HG03575 (cell line): ENCODE measurements at regions not wholly inside any gene's neighbourhood (a gene's known extent, or its start where the extent isn't known, plus 50 kb on each side); places are given as distances from the start of the nearest gene placed in this dataset.
"Not testable (repeated sequence)": the region's sequence is repeated elsewhere in the genome, so short reads cannot be mapped to it uniquely, and the experiment has no call there.

ENCODE experiments used
- ATAC-seq: cut with Tn5 transposase; IDR thresholded peaks from one replicate; pipeline ENCODE4 v1.9.1; 2021; ENCODE audit not compliant: unreplicated experiment, insufficient number of reproducible peaks, low FRiP score; ENCODE audit errors: extremely low read depth

DNA sequence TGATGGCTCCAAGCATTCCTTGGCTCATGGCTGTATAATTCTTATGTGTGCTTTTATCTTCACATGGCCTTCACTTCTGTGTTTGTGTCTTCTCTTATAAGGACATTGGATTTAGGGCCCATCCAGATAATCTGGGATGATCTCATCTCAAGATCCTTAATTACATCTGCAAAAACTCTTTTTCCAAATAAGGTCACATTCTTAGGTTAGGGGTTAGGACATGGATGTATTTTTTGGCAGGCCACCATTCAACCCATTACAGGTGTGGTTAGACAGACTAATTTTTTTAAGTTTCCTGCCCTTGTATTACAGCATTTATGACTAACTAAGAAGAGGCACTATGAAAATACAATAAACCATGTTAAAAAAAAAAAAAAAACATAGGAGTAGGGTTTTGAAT, 254.0 kb downstream of the TPBG start:
- ATAC-seq: no peak

DNA sequence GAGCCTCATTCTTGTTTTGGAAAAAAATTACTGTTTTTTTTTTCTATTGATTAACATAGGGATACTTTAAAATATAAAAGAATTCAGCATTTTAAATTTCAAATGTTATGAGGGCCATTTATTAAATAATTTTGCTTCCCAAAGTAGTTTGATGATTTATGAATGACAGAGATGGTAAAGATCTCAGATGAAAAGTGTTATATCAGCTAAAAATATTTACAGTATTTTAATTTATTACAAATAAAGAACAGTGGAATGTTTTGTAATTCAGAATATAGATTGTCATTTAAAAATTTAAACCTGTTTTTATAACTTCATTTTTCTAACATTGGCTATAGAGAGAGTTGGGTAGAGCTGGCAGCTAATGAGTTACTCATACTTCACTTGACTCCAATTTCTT, 256.0 kb downstream of the TPBG start:
- ATAC-seq: no peak

DNA sequence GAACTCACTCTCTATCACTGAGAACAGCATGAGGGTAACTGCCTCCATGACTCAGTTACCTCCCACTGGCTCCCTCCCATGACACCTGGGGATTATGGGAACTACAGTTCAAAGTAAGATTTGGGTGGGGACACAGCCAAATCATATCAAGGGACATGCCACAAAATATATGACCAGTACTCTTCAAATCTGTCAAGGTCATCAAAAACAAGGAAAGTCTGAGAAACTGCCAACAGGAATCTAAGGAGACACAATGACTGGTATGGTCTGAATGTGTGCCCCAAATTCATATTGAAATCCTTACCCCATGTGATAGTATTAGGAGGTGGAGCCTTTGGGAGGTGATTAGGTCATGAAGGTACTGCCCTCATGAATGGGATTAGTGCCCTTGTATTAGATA, 258.8 kb downstream of the TPBG start:
- ATAC-seq: no peak

DNA sequence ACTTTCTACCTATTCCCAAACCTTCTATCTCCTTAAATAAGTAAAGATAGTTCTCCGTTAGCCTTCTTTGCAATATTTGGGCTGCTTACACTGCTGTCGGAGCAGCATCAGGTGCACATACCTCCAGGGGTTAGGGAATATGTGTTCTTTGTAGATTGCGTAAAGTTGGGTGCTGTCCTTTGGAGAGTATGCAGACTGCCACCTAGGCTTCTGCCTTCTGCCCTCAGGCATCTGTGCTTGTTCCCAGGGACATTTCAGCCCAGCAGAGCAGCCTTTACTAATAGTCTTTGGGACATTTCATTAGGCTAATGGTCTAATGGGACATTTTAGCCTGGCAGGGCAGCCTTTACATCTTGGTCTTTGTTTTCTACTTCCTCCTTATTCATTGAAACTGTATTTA, 260.6 kb downstream of the TPBG start:
- no peak for ATAC-seq

DNA sequence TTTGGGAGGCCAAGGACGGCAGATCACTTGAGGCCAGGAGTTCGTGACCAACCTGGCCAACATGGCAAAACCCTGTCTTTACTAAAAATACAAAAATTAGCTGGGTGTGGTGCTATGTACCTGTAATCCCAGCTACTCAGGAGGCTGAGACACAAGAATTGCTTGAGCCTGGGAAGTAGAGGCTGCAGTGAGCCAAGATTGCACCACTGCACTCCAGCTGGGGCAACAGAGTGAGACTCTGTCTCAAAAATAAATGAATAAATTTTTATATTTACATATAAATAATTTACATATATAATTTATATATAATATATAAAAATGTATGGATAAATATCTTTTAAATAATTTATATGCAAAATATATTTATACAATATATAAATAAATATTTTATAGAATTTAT, 263.3 kb downstream of the TPBG start:
- ATAC-seq: not testable (repeated sequence)

DNA sequence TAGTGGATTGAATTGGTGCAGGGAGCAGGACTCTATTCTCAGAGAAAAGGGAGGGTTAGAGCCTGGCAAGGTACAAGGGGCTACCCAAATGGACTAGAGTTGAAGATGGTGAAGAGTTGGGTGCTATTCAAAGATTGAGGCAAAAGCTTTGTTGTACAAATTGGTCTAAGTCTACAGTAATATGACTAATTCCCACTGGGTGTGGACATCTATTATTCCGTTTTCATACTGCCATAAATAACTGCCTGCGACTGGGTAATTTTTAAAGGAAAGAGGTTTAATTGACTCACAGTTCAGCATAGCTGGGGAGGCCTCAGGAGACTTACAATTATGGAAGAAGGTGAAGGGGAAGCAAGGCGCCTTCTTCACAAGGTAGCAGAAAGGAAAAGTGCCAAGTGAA, 266.3 kb downstream of the TPBG start:
- ATAC-seq: no peak

DNA sequence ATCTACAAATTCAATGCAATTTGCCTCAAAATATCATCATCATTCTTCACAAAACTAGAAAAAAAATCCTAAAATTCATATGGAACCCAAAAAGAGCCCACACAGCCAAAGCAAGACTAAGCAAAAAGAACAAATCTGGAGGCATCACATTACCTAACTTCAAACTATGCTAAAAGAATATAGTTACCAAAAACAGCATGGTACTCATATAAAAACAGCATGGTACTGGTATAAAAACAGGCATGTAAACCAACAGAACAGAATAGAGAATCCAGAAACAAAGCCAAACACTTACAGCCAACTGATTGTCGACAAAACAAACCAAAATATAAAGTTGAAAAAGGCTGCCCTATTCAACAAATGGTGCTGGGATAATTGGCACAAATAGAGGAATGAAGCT, 278.1 kb downstream of the TPBG start:
- no peak for ATAC-seq

DNA sequence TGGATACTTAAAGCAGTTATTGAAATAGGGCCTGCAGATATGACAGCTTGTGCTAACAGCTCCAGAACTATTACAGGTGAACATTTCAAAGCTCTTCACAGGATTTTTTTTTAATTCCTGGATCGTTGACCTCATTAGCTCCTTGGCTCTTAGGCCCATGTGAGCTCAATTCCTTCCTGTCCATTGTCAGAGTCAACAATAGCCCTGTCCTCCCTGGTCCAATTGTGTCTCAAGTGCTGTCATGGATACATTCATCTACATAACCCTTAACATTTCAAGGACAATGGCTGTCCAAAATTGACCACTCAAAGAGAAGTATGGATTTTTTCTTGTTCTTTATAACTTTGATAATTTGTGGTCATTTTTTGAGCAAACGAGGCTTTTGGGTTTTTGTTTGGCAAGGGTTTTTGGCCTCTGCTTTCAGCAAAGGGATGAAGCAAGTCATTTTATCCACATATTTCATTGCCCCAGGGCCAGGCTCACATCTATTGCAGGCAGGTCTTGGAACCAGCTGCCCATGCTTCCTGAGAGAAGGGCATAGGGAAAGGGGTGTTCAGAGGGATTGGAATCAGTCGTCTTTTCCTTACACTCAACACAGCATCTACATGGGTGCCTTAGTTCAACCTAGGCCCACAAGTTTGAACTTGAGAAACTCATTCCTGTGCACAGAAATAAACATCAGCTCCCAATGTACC, 282.1 kb downstream of the TPBG start:
- ATAC-seq: no peak

DNA sequence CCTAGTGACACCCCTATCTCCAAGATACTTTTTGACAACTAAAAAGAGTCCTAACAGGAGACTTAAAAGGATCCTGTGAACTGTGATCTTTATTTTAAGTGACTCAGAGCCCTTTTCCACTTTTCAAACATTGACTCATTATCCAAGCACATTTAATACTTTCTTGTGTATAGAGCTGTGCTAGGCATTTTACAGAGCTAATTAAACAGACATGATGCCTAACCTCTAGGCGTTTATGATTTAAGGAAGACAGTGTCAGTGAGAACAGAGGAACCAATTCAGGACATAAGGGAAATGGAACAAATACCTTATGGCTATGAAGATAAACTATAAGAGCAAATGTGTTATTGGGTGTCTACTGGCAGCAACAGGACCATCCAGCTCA, 282.6 kb downstream of the TPBG start:
- ATAC-seq: no peak

DNA sequence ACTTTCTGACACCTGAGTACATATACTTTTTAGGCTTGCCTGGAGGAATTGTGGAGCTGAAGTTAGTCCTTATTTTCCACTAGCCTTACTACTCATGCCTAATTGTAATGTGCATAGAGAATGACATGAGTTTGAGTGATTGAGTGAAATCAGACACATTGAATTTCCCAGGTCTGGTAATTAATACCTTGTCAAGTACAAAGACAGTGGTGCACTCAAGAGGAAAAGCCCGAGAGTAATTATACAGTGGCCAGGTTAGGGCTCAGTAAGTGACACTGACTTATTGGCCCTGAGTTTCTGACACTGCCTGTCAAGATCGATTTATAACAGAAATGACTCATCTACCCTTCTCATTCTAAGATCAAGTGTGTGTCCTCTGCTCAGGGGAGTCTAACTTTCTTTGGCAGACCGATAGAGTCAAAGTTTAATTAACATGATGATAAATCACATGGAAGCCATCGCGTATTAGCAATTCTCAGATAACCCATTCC, 288.3 kb downstream of the TPBG start:
- ATAC-seq: no peak

DNA sequence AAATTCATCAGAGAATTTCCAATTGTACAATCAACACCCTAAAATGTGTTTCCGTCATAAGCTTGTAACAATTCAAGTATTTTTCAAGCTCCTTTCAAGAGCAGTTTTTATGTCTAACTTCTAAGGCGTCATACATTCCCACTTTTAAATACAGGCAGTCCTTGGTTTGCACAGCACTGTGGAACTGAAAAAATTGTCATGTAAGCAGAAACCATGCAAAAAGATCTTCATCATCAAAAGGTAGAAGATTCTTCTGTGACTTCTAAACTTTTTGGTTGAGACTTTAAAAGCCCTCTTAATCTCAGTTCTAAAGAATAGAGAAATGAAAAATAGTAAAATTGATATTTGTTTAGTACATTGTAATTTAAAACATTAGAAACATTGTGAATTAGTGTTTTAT, 315.6 kb downstream of the TPBG start:
- ATAC-seq: no peak

DNA sequence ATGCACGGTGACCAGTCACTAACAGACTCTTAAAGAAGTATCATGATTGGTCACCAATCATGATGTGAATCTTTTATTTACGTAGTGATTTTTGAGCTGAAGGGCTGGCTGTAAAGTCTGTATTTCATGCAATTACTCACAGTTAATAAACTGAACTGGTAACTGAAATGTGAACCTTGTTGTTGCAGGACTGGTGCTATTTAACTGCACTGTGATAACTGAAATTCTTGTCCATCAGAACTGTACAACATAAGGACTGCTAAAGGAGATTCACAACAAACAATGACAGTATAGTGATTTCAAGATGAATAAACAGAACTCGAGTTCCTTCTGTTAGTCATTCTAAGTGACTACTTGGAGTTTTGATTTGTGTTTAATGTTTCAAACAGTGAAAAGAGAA, 316.6 kb downstream of the TPBG start:
- no peak for ATAC-seq

DNA sequence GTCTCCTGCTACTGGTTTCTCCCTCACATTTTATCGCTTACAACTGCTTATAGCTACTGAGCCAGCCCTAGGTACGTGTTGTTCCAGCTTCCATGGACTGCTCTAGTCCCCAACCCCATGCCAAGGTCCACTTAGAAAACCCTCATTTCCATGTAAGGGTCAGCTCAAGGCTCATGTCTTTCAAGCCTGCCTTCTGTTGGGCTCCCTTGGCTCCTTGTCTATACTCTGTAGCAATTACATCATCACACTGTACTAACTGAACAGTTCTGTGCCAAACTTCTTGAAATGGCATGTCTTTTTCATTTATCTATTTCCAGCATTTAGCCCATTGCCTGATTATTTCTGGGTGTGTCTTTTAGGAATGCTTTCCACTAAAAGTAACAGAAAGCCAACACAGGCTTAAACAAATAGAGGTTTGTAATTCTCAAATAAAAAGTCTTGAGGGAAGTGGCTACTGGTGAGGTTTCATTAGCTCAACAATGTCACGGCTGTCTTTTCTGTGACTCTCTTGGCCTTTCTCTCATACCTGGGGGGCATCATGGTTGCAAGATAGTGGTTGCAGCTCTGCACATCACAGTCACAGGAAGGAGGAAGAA, 317.6 kb downstream of the TPBG start:
- no peak for ATAC-seq

DNA sequence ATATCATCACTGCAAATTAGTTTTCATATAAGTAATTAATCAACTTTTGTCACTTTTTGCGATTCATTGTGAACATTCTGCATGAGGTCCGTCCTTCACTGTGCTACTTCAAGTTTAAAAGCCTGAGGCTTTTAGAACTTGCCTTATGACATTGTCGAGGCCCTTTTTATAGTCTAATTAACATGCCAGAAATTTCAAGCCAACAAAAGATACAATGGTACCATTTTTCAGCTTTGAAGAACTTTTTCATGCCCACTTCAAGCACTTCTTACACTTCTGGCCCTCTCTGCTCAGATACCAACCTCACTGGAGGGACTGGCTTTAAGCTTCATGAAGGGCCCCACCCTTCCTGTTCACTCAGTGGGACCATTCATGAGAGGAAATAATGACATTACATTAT, 323.1 kb downstream of the TPBG start:
- no peak for ATAC-seq

DNA sequence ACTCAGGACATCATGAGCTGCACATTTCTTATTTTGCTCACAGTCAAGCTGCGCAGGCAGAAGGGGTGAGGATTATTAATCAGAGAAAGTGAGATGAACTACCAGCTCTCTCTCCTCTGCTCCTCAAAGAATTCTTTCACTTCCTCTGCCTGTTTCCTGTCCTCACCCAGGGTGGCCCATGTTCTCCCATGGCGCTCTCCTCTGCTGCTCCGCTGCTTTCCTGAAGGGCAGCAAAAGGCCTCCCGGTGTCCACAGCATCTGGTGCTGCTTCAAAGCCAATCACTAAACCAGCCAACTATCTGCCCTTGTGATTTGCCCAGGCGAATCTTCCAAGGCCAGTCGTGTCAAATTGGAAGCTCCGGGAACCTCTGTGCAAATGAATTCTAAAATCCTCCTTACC, 324.2 kb downstream of the TPBG start:
- no peak for ATAC-seq

DNA sequence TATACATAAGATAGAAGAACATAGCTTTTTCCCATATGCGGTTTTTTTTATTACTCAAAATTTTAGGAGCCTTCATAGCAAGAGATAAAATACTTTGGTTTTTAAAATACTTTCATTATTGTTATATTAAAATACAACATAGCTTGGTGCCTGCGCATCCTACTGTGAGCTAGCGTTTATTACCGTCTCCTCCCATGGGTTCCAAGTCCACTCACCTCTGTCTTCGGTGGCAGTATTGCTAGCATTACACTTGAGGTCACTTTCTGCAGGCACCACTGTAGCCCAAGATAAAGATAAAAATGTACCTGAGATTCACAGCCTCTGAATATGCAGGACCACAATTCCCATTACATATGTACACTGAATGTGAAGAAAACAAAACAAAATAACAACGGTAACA, 326.7 kb downstream of the TPBG start:
- ATAC-seq: no peak

DNA sequence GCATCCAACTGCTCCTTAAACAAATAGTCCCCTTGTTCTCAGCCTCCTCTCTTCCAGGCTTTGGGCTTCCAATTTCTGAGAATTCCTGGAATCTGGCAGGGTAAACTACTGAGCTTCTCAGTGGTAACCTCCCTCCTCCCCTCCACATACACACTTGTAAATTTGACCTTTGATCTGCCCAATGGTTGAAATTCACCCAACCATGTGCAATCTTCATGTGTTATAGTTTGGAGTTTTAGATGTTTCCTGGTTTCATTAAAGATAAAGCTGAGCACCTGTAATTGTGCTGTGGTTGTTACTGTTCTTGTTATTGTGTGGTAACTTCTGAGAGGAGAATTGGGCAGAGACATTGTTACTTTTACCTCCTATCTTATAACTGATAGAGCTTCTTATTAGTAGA, 328.4 kb downstream of the TPBG start:
- no peak for ATAC-seq

DNA sequence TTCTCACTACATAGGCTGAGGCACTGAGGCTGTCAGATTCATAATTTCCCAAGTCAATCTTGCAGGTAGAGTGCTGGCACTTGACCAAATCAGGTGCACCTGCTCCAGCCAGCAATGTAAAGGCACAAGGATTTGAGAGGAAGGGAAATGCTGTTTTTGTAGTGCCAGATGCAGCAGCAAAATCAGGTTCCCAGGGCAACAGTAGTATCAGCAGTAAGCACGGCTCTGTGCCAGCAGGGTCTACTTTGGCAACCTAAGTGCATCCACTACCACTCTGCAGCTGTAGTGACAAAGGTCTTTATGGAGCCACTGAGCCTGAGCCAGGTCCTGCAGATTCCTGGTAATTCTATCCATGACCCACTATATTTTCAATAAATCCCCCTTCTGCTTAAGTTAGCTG, 329.5 kb downstream of the TPBG start:
- no peak for ATAC-seq

DNA sequence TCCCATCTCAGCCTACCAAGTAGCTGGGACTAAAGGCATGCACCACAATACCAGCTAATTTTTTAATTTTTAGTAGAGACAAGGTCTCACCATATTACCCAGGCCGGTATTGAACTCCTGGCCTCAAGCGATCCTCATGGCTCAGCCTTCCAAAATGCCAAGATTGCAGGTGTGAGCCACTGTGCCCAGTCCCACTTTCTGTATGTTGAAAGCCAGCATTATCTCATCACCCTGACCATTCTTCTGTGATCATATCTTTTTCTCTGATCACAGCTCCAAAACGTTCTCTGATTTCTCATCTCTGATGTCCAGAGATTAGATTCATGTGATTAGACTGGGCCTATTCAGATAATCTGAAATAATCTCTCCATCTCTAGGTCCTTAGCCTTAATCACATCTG, 337.7 kb downstream of the TPBG start:
- ATAC-seq: no peak

DNA sequence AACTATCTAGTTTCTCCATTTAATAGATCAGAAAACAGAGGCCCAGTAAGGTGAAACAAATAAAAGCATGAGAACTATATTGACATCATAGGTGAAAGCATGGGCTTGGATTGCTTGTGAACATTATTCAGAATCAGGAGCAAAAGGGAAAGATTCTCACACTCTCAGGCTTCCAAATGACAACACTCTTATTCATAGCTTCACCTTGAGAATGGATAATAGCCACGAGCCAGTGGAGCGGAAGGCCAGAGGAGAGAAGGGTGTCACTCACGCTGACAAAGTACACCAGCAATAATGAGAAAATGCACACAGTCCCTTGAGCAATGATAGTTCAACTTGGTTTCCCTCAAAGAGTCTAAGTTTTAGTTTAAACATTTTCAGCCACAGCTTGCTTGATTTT, 339.0 kb downstream of the TPBG start:
- ATAC-seq: no peak

DNA sequence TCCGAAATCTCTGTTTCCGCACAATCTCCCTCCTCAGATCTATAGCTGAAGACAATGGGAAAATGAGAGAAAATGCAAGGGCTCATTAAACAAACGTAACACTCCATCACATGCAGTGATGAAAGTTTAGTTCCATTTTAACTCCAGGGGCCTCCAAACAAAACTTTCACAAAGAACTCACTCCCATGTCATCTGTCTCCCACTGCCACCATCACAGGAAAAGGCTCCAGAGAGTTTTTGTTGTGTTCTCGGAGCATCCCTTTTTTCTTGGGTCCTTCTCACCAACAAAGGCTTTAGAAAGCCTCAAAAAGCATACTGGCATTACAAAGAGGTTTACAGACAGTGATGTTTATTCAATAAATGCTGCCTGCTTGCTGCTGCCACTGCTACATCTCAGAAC, 339.6 kb downstream of the TPBG start:
- ATAC-seq: no peak
